ENCODE measurements at regions not wholly inside any gene's neighbourhood (a gene's known extent, or its start where the extent isn't known, plus 50 kb on each side); places are given as distances from the start of the nearest gene placed in this dataset.

DNA sequence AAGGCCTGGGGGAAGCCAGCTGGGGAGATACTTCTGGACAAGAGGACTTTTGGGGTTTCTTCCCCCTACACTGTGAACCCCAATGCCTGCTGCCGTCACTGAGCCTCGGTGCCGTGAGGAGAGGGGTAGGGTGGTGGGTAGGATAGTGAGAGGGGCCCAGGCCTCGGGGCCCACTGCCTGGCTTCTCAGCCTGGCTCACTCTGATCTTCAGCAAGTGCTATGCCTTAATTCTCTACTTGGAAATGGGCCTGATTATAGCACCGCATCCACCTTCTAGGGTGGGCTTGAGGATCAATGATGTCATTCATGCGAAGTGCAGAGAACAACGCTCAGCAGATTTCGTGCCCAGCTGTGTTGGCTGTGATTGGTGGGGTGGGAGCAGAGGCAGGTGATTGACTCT is 76.7 kb upstream of the NECTIN1 start:
- H3K36me3 ChIP-seq (ENCODE audit: control insufficient read depth in 2 of 2, insufficient read depth in 2 of 2, low read length in 1 of 2): no peaks in the 10 kb centered on the region
- ChIA-PET CTCF (no interaction called here), SMC1A (ENCODE audit: uncharacterized antibody, unreplicated experiment) (no interaction called here), RAD21 (ENCODE audit: unreplicated experiment) (no interaction called here), POLR2A (no interaction called here)
- no peak overlapping the region for H2AFZ ChIP-seq (ENCODE audit: control insufficient read depth, low read depth, low read length)
- 55% methylated on average over 8 of the region's 8 CpGs for WGBS (ENCODE audit: insufficient coverage, insufficient replicate concordance, low lambda C conversion rate, missing lambda C conversion rate)
- no TSS peak for BruUV-seq (replicated peaks)
- DNase-seq (ENCODE audit: low read depth, low spot score): no peak
- no peak overlapping the region for H3K4me3 ChIP-seq
- in situ Hi-C loops (cut with MboI): no loop called here
- H3K4me2 ChIP-seq (ENCODE audit: control insufficient read depth, insufficient read depth): no peak overlapping the region
- H3K4me1 ChIP-seq (ENCODE audit: control insufficient read depth, insufficient read depth, low read length): no peaks in the 10 kb centered on the region; the same call in 1 of the 2 replicates
- no peaks in the 10 kb centered on the region for H3K27me3 ChIP-seq (replicated peaks in 1 of 2; ENCODE audit: control insufficient read depth in 2 of 2, insufficient read depth in 2 of 2, low read length in 1 of 2)
- H4K20me1 ChIP-seq (ENCODE audit: control insufficient read depth, insufficient read depth): no peaks in the 10 kb centered on the region; the same call in 1 of the 2 replicates
- intact Hi-C loops (cut with micrococcal nuclease; ENCODE audit: unreplicated experiment): no loop called here
- no peaks in the 10 kb centered on the region for H3K9me3 ChIP-seq (replicated peaks; ENCODE audit: control insufficient read depth, insufficient read depth, low read length)
- no peak for ATAC-seq
- H3K79me2 ChIP-seq (ENCODE audit: control insufficient read depth, insufficient read depth, low read length): no peaks in the 10 kb centered on the region
- no peak overlapping the region for H3K27ac ChIP-seq (ENCODE audit: control insufficient read depth, insufficient read depth)
- H3K9ac ChIP-seq (ENCODE audit: control insufficient read depth, insufficient read depth, low read length): no peak overlapping the region
- FAIRE-seq: no peak
- TF ChIP-seq CHD1 (IDR thresholded peaks at IDR 0.05; ENCODE audit: low read depth, low read length) (no peak), BHLHE40 (IDR thresholded peaks at IDR 0.05; ENCODE audit: borderline replicate concordance in 1 of 2, low read depth in 2 of 2, low read length in 1 of 2) (no peak), GATAD2B (conservative IDR thresholded peaks at IDR 0.05; ENCODE audit: low read depth) (no peak), E4F1 (IDR thresholded peaks at IDR 0.05; ENCODE audit: borderline replicate concordance, partially characterized antibody) (no peak), KDM1A (IDR thresholded peaks at IDR 0.05; ENCODE audit: borderline replicate concordance) (no peak), NFIC (IDR thresholded peaks at IDR 0.05; ENCODE audit: low read depth, low read length) (no peak), CUX1 (IDR thresholded peaks at IDR 0.05; ENCODE audit: insufficient replicate concordance, low read depth, low read length) (no peak), PAX5 (IDR thresholded peaks at IDR 0.05; ENCODE audit: borderline replicate concordance, low read depth, low read length) (no peak), ETV6 (conservative IDR thresholded peaks at IDR 0.05 in 1 of 2, IDR thresholded peaks at IDR 0.05 in 1 of 2; ENCODE audit: borderline replicate concordance in 1 of 2, low read depth in 1 of 2) (no peak), CREM (IDR thresholded peaks at IDR 0.05; ENCODE audit: low read depth) (no peak), CEBPB (IDR thresholded peaks at IDR 0.05; ENCODE audit: borderline replicate concordance in 1 of 2, low read depth in 2 of 2, low read length in 2 of 2) (no peak), MLLT1 (IDR thresholded peaks at IDR 0.05) (no peak), ZNF622 (IDR thresholded peaks at IDR 0.05) (no peak), NR2C1 (IDR thresholded peaks at IDR 0.05) (no peak), BCL11A (IDR thresholded peaks at IDR 0.05; ENCODE audit: low read depth, low read length) (no peak), SREBF2 (IDR thresholded peaks at IDR 0.05; ENCODE audit: low read length) (no peak), FOS (IDR thresholded peaks at IDR 0.05; ENCODE audit: borderline replicate concordance, extremely low read depth, insufficient read length) (no peak)
